ENCODE measurements at regions not wholly inside any gene's neighbourhood (a gene's known extent, or its start where the extent isn't known, plus 50 kb on each side); places are given as distances from the start of the nearest gene placed in this dataset.

DNA sequence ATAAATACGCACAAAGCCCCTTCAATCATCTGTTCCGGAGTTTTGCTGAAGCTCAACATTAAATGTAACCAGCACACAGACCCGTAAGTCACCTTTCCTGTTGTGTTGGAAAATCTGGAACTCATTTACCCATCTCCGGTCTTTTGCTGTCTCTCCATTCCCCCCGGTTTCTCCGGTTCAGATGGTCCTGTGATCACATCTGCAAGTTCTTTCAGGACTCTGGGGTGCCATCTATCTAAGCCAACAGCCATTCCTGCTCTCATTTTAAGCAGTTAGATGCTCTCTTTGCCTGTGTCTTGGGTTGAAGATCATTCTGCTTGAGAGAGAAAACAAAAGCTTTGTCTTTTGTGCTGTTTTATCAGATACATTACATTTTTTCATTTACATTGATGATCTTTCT lies 91.7 kb upstream of the TGIF1 start:
- no peaks in the 10 kb centered on the region for H3K9me1 ChIP-seq (replicated peaks; ENCODE audit: control insufficient read depth, extremely low read depth, insufficient read depth, low read length)
- CTCF ChIA-PET = no interaction called here
- H3K36me3 ChIP-seq (ENCODE audit: control insufficient read depth in 2 of 2, extremely low read depth in 1 of 2, insufficient read depth in 2 of 2, low read length in 2 of 2) = no peaks in the 10 kb centered on the region
- POLR2A ChIA-PET = no interaction called here
- H3K9ac ChIP-seq (replicated peaks; ENCODE audit: extremely low read depth, insufficient read depth, low read length) = no peak overlapping the region
- no peaks in the 10 kb centered on the region for H4K20me1 ChIP-seq (replicated peaks; ENCODE audit: control insufficient read depth, extremely low read depth, insufficient read depth, low read length)
- intact Hi-C loops (cut with micrococcal nuclease) (no loop called here), dilution Hi-C loops (cut with MboI; ENCODE audit: extremely low pct_ligation_motif_present, low sequenced_read_pairs) (no loop called here)
- no peak for TF ChIP-seq GATA2 (IDR thresholded peaks at IDR 0.05; ENCODE audit: insufficient read depth, insufficient read length, low read depth, low read length)
- no peak for TF ChIP-seq POLR2A (IDR thresholded peaks at IDR 0.05; ENCODE audit: low read depth, low read length)
- TF ChIP-seq FOS (IDR thresholded peaks at IDR 0.05; ENCODE audit: borderline replicate concordance, insufficient read depth, low read length) = no peak
- TF ChIP-seq, protein P1, sequence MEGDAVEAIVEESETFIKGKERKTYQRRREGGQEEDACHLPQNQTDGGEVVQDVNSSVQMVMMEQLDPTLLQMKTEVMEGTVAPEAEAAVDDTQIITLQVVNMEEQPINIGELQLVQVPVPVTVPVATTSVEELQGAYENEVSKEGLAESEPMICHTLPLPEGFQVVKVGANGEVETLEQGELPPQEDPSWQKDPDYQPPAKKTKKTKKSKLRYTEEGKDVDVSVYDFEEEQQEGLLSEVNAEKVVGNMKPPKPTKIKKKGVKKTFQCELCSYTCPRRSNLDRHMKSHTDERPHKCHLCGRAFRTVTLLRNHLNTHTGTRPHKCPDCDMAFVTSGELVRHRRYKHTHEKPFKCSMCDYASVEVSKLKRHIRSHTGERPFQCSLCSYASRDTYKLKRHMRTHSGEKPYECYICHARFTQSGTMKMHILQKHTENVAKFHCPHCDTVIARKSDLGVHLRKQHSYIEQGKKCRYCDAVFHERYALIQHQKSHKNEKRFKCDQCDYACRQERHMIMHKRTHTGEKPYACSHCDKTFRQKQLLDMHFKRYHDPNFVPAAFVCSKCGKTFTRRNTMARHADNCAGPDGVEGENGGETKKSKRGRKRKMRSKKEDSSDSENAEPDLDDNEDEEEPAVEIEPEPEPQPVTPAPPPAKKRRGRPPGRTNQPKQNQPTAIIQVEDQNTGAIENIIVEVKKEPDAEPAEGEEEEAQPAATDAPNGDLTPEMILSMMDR (IDR thresholded peaks at IDR 0.05; ENCODE audit: extremely low read depth in 1 of 2, insufficient read depth in 1 of 2, low read depth in 1 of 2, low read length in 2 of 2) = no peak
- no peak for TF ChIP-seq EZH2 (IDR thresholded peaks at IDR 0.05; ENCODE audit: borderline replicate concordance, low read depth, low read length, severe bottlenecking)
- TF ChIP-seq MYC (IDR thresholded peaks at IDR 0.05; ENCODE audit: low read depth, low read length) = no peak
- TF ChIP-seq JUN (IDR thresholded peaks at IDR 0.05; ENCODE audit: borderline replicate concordance, insufficient read depth, insufficient read length, low read depth) = no peak
- TF ChIP-seq, protein P2, sequence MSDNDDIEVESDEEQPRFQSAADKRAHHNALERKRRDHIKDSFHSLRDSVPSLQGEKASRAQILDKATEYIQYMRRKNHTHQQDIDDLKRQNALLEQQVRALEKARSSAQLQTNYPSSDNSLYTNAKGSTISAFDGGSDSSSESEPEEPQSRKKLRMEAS (IDR thresholded peaks at IDR 0.05; ENCODE audit: insufficient read depth, insufficient read length) = no peak
- TF ChIP-seq POLR2AphosphoS5 (IDR thresholded peaks at IDR 0.05; ENCODE audit: insufficient read depth, low read depth, low read length) = no peak
- FAIRE-seq (no peak), DNase-seq (ENCODE audit: low read depth, low spot score) (no peak)
- H3K27me3 ChIP-seq (ENCODE audit: control insufficient read depth in 2 of 2, insufficient read depth in 2 of 2, low read length in 2 of 2) = peaks cover 0 to 2% of the 10 kb centered on the region in 2 experiments
- H3K4me2 ChIP-seq (ENCODE audit: insufficient read depth, low read length) = no peak overlapping the region
- BruUV-seq (replicated peaks) = no TSS peak
- H3K79me2 ChIP-seq (ENCODE audit: control insufficient read depth, insufficient read depth, low read length) = no peaks in the 10 kb centered on the region
- no peak overlapping the region for H2AFZ ChIP-seq (ENCODE audit: low read depth, low read length)
- H3K27ac ChIP-seq (ENCODE audit: insufficient read depth, low read depth, low read length) = no peak overlapping the region
- H3K4me1 ChIP-seq (ENCODE audit: control insufficient read depth, extremely low read depth, insufficient read depth, low read length) = no peaks in the 10 kb centered on the region
- no peak overlapping the region for H3K4me3 ChIP-seq (replicated peaks in 1 of 3; ENCODE audit: insufficient read depth in 1 of 3, low read depth in 1 of 3, low read length in 3 of 3)
- no peaks in the 10 kb centered on the region for H3K9me3 ChIP-seq (replicated peaks; ENCODE audit: control insufficient read depth, insufficient read depth, low read length)
